WTC11 (cell line): ENCODE measurements at regions not wholly inside any gene's neighbourhood (a gene's known extent, or its start where the extent isn't known, plus 50 kb on each side); places are given as distances from the start of the nearest gene placed in this dataset.

Experiments used
- ATAC-seq: fragments of 200-7000 bp; cut with Tn5 transposase; 2 replicates; pipeline ENCODE4 v1.10.0; 2021; ENCODE audit warnings: mild to moderate bottlenecking, moderate library complexity
- CTCF ChIA-PET: fragments of 300-600 bp; sonication (Branson Sonifier 250); formaldehyde crosslinking; loops from one replicate; lab custom pipeline; 2021; ENCODE audit warnings: antibody characterized with exemption; lab: Charles Lee
- POLR2A ChIA-PET: fragments of 350-600 bp; sonication (Branson Sonifier 250); formaldehyde crosslinking; loops from one replicate; lab custom pipeline; 2021; ENCODE audit warnings: antibody characterized with exemption; lab: Charles Lee
- DNase-seq: peaks from one replicate; pipeline ENCODE4 v3.0.0; 2021; ENCODE audit warnings: low spot score
- H3K27ac Mint-ChIP-seq: 2 replicates; pipeline ENCODE4 v1.8.0; 2021; ENCODE audit warnings: mixed read lengths
- H3K27me3 Mint-ChIP-seq: 2 replicates; pipeline ENCODE4 v1.8.0; 2021; ENCODE audit warnings: low read depth, mild to moderate bottlenecking, moderate library complexity, mixed read lengths
- H3K36me3 Mint-ChIP-seq: 2 replicates; pipeline ENCODE4 v1.8.0; 2021; ENCODE audit warnings: mixed read lengths
- H3K4me1 Mint-ChIP-seq: 2 replicates; pipeline ENCODE4 v1.8.0; 2022; ENCODE audit warnings: mixed read lengths
- H3K4me3 Mint-ChIP-seq: 2 replicates; pipeline ENCODE4 v1.8.0; 2021; ENCODE audit warnings: mild to moderate bottlenecking, moderate library complexity, mixed read lengths
- H3K9me3 Mint-ChIP-seq: 2 replicates; pipeline ENCODE4 v1.8.0; 2021; ENCODE audit warnings: mixed read lengths
- AR ChIP-seq: fragments of 250-450 bp; sonication (Bioruptor Pico); IDR thresholded peaks from 2 replicates; pipeline ENCODE4 v1.9.0; 2021; ENCODE audit warnings: mild to moderate bottlenecking
- ATF3 ChIP-seq: sonication (generic); formaldehyde crosslinking; conservative IDR thresholded peaks from 2 replicates; pipeline ENCODE4 v1.8.1; 2022; ENCODE audit warnings: mild to moderate bottlenecking, missing genetic modification reagents
- E2F1 ChIP-seq: sonication (generic); formaldehyde crosslinking; IDR thresholded peaks from 2 replicates; pipeline ENCODE4 v1.8.0; 2022; ENCODE audit warnings: mild to moderate bottlenecking, missing genetic modification reagents
- ERG ChIP-seq: fragments of 250-450 bp; sonication (Bioruptor Pico); IDR thresholded peaks from 2 replicates; pipeline ENCODE4 v1.8.0; 2021; ENCODE audit warnings: mild to moderate bottlenecking
- GTF2I ChIP-seq: fragments of 250-450 bp; sonication (Bioruptor Pico); conservative IDR thresholded peaks from 2 replicates; pipeline ENCODE4 v1.4.0; 2021; ENCODE audit warnings: mild to moderate bottlenecking
- MAX ChIP-seq: sonication (generic); formaldehyde crosslinking; IDR thresholded peaks from 2 replicates; pipeline ENCODE4 v1.8.0; 2022; ENCODE audit warnings: mild to moderate bottlenecking, missing genetic modification reagents
- MYBL2 ChIP-seq: sonication (generic); formaldehyde crosslinking; IDR thresholded peaks from 2 replicates; pipeline ENCODE4 v1.8.1; 2023; ENCODE audit warnings: mild to moderate bottlenecking, moderate library complexity, missing genetic modification reagents
- PREB ChIP-seq: sonication (generic); formaldehyde crosslinking; IDR thresholded peaks from 2 replicates; pipeline ENCODE4 v1.8.1; 2022; ENCODE audit warnings: mild to moderate bottlenecking, missing genetic modification reagents, moderate library complexity, borderline replicate concordance
- RORB ChIP-seq: fragments of 250-450 bp; sonication (Bioruptor Pico); IDR thresholded peaks from 2 replicates; pipeline ENCODE4 v1.9.0; 2021; ENCODE audit warnings: mild to moderate bottlenecking
- TEAD1 ChIP-seq: sonication (generic); formaldehyde crosslinking; IDR thresholded peaks from 2 replicates; pipeline ENCODE4 v1.8.0; 2022; ENCODE audit warnings: mild to moderate bottlenecking, missing genetic modification reagents
- ZNF219 ChIP-seq: sonication (generic); formaldehyde crosslinking; IDR thresholded peaks from 2 replicates; pipeline ENCODE4 v1.8.0; 2023; ENCODE audit warnings: missing genetic modification reagents, mild to moderate bottlenecking, borderline replicate concordance
- ZNF281 ChIP-seq: sonication (generic); formaldehyde crosslinking; IDR thresholded peaks from 2 replicates; pipeline ENCODE4 v1.8.0; 2023; ENCODE audit warnings: mild to moderate bottlenecking, missing genetic modification reagents
- ZNF532 ChIP-seq: fragments of 250-450 bp; sonication (Bioruptor Pico); IDR thresholded peaks from 2 replicates; pipeline ENCODE4 v1.9.0; 2021; ENCODE audit warnings: mild to moderate bottlenecking, borderline replicate concordance

- CTCF ChIA-PET: no interaction called here
- ATAC-seq (no peak), DNase-seq (no peak)
- H3K36me3 Mint-ChIP-seq: peaks cover 7% of the 10 kb centered on the region; the same call in 1 of the 2 replicates
- H3K27ac Mint-ChIP-seq: no peak overlapping the region
- no peak overlapping the region for H3K4me3 Mint-ChIP-seq
- H3K27me3 Mint-ChIP-seq: no peaks in the 10 kb centered on the region
- TF ChIP-seq ERG (no peak), ZNF532 (CRISPR knock-in tag) (no peak), ATF3 (no peak), ZNF219 (CRISPR knock-in tag) (no peak), GTF2I (CRISPR knock-in tag) (no peak), E2F1 (CRISPR knock-in tag) (no peak), PREB (CRISPR knock-in tag) (no peak), TEAD1 (CRISPR knock-in tag) (no peak), MAX (CRISPR knock-in tag) (no peak), ZNF281 (CRISPR knock-in tag) (no peak), MYBL2 (CRISPR knock-in tag) (no peak), RORB (CRISPR knock-in tag) (no peak), AR (CRISPR knock-in tag) (no peak)
- no peaks in the 10 kb centered on the region for H3K4me1 Mint-ChIP-seq
- peaks cover 33% of the 10 kb centered on the region for H3K9me3 Mint-ChIP-seq
- POLR2A ChIA-PET: no interaction called here
Observed at GRCh38 chr18:53765211-53765610, 459.3 kb downstream of the MBD2 start.
